ENCODE measurements at regions not wholly inside any gene's neighbourhood (a gene's known extent, or its start where the extent isn't known, plus 50 kb on each side); places are given as distances from the start of the nearest gene placed in this dataset.
"Not testable (repeated sequence)": the region's sequence is repeated elsewhere in the genome, so short reads cannot be mapped to it uniquely, and the experiment has no call there.

GRCh38 chr17:74130276-74130675 is 73.2 kb upstream of the RPL38 start:
- TF ChIP-seq CTCF (IDR thresholded peaks at IDR 0.05; ENCODE audit: insufficient read depth, low read depth, low read length, missing control alignments): no peak
- H3K4me3 ChIP-seq (ENCODE audit: low read depth, low read length): no peak overlapping the region
- no peak for DNase-seq (ENCODE audit: low read depth)

- DNase-seq (ENCODE audit: low read depth): no peak
- TF ChIP-seq CTCF (IDR thresholded peaks at IDR 0.05; ENCODE audit: insufficient read depth, low read depth, low read length, missing control alignments): no peak
- no peak overlapping the region for H3K4me3 ChIP-seq (ENCODE audit: low read depth, low read length)
Observed at GRCh38 chr17:74130841-74131240, 72.6 kb upstream of the RPL38 start.

- no peak overlapping the region for H3K4me3 ChIP-seq (ENCODE audit: low read depth, low read length)
- no peak for TF ChIP-seq CTCF (IDR thresholded peaks at IDR 0.05; ENCODE audit: insufficient read depth, low read depth, low read length, missing control alignments)
- no peak for DNase-seq (ENCODE audit: low read depth)
Observed at GRCh38 chr17:74132354-74132753, 71.1 kb upstream of the RPL38 start.

- no peak for TF ChIP-seq CTCF (IDR thresholded peaks at IDR 0.05; ENCODE audit: insufficient read depth, low read depth, low read length, missing control alignments)
Observed at GRCh38 chr17:74133740-74134139, 69.7 kb upstream of the RPL38 start.

GRCh38 chr17:74134234-74134633 is 69.2 kb upstream of the RPL38 start:
- DNase-seq (ENCODE audit: low read depth); H3K4me3 ChIP-seq (ENCODE audit: low read depth, low read length): not testable (repeated sequence)

More at GRCh38 chr17:74133740-74134139, 69.7 kb upstream of the RPL38 start:
- DNase-seq (ENCODE audit: low read depth): no peak
- no peak overlapping the region for H3K4me3 ChIP-seq (ENCODE audit: low read depth, low read length)

- no peak for DNase-seq (ENCODE audit: low read depth)
- H3K4me3 ChIP-seq (ENCODE audit: low read depth, low read length): no peak overlapping the region
- no peak for TF ChIP-seq CTCF (IDR thresholded peaks at IDR 0.05; ENCODE audit: insufficient read depth, low read depth, low read length, missing control alignments)
Observed at GRCh38 chr17:74134991-74135390, 68.5 kb upstream of the RPL38 start.

GRCh38 chr17:74135391-74136167 is 67.9 kb upstream of the RPL38 start:
- H3K4me3 ChIP-seq (ENCODE audit: low read depth, low read length): no peak overlapping the region
- no peak for TF ChIP-seq CTCF (IDR thresholded peaks at IDR 0.05; ENCODE audit: insufficient read depth, low read depth, low read length, missing control alignments)
- no peak for DNase-seq (ENCODE audit: low read depth)

Data from GM12865 (cell line).